Stomach (tissue), 4 donors: ENCODE measurements at regions not wholly inside any gene's neighbourhood (a gene's known extent, or its start where the extent isn't known, plus 50 kb on each side); places are given as distances from the start of the nearest gene placed in this dataset.

ENCODE experiments used
- POLR2AphosphoS5 ChIP-seq, 3 donors: sonication (generic); formaldehyde crosslinking; IDR thresholded peaks; one replicate each; pipeline ENCODE4 v1.6.1; 2016; ENCODE audit warnings: antibody characterized with exemption in 3 of 3
- TF ChIP-seq, protein P1 (sequence below), 7 experiments: fragments of 450-650 bp in 4 of 7; fragments of 200-600 bp in 3 of 7; sonication (generic) in 3 of 7; IDR thresholded peaks; one replicate each; pipeline ENCODE4 v1.5.1; 2016 to 2019; ENCODE audit warnings: antibody characterized with exemption in 7 of 7, control low read depth in 2 of 7, mild to moderate bottlenecking in 1 of 7

- TF ChIP-seq, protein P1, sequence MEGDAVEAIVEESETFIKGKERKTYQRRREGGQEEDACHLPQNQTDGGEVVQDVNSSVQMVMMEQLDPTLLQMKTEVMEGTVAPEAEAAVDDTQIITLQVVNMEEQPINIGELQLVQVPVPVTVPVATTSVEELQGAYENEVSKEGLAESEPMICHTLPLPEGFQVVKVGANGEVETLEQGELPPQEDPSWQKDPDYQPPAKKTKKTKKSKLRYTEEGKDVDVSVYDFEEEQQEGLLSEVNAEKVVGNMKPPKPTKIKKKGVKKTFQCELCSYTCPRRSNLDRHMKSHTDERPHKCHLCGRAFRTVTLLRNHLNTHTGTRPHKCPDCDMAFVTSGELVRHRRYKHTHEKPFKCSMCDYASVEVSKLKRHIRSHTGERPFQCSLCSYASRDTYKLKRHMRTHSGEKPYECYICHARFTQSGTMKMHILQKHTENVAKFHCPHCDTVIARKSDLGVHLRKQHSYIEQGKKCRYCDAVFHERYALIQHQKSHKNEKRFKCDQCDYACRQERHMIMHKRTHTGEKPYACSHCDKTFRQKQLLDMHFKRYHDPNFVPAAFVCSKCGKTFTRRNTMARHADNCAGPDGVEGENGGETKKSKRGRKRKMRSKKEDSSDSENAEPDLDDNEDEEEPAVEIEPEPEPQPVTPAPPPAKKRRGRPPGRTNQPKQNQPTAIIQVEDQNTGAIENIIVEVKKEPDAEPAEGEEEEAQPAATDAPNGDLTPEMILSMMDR (IDR thresholded peaks at IDR 0.05), result no peak
- TF ChIP-seq POLR2AphosphoS5 (IDR thresholded peaks at IDR 0.05), result no peak
Observed at GRCh38 chr7:124308384-124308783, 275.5 kb upstream of the TMEM229A start.
